WI38 (cell line): ENCODE measurements at regions not wholly inside any gene's neighbourhood (a gene's known extent, or its start where the extent isn't known, plus 50 kb on each side); places are given as distances from the start of the nearest gene placed in this dataset.

ENCODE experiments used
- H3K4me3 ChIP-seq: 2 replicates; pipeline ENCODE4 v1.5.1; 2011; ENCODE audit warnings: low read depth, mild to moderate bottlenecking, control low read depth, low read length
- TF ChIP-seq, protein P1 (sequence below): IDR thresholded peaks from 2 replicates; pipeline ENCODE4 v1.5.1; 2012; ENCODE audit warnings: low read depth, mild to moderate bottlenecking, control low read depth, low read length

DNA sequence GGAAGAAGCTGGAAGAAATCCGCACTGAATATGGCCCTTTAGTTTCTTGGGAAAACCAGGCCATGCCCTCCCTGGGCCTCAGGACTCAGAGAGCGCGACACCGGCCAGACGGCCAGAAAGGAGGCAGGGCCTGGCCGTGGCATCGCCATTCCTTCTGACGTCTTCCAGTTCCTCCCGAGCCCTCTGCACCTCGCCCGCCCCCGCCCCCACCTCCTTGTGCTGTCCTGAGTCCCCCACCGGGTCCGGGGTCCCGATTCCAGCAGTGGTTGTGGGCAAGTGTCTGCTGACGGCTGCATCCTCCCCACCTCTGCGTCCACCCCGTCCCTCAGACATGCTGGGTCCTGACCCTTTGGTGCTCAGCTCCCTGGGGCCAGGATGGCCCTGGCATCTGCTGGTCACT is 312.1 kb upstream of the SHH start:
- TF ChIP-seq, protein P1, sequence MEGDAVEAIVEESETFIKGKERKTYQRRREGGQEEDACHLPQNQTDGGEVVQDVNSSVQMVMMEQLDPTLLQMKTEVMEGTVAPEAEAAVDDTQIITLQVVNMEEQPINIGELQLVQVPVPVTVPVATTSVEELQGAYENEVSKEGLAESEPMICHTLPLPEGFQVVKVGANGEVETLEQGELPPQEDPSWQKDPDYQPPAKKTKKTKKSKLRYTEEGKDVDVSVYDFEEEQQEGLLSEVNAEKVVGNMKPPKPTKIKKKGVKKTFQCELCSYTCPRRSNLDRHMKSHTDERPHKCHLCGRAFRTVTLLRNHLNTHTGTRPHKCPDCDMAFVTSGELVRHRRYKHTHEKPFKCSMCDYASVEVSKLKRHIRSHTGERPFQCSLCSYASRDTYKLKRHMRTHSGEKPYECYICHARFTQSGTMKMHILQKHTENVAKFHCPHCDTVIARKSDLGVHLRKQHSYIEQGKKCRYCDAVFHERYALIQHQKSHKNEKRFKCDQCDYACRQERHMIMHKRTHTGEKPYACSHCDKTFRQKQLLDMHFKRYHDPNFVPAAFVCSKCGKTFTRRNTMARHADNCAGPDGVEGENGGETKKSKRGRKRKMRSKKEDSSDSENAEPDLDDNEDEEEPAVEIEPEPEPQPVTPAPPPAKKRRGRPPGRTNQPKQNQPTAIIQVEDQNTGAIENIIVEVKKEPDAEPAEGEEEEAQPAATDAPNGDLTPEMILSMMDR, result no peak
- H3K4me3 ChIP-seq, result no peak overlapping the region

DNA sequence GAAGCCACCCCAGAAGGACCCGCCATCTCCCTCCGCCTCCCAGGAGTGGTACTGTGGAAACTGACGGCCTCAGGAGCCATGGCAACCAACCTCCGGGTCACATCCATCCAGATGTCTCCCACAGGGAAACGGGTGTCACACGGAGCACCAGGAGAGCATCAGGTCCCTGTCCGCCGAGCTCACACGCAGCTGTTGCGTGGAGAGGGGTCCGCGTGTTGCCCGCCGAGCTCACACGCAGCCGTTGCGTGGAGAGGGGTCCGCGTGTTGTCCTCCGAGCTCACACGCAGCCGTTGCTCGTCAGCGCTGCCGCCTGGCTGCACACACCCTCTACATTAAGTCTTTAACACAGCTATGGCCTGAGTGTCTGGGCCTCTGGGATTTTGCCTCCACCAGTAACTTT is 311.1 kb upstream of the SHH start:
- TF ChIP-seq, protein P1, result no peak
- no peak overlapping the region for H3K4me3 ChIP-seq

DNA sequence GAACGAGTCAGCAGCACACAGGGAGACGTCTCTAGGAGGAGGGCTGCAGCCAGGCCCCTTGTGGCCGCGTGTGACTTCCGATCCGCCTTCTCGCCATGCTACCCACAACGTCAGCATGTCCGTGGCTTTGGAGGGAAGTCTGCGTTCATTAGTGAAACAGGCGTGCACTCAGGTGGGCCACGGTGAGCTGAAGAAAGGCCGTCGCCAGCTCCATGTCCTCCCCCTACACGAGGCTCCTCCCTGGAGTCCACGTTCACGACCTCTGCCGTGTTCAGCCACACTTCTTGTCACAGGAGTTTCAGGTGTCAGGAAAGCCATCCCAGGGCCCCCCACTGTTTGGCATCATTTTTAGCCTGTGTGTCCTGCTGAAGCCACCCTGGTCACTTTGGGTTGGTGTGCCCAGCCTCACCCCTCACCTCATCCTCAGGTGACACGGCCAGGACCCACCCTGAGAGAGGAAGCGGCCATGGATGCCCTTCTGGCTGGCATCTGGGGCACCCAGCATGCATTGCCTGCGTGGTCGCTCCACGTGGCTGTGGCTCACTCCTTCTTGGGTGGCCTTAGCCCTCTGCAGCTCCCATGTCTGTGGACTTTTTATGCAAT is 310.6 kb upstream of the SHH start:
- no peak overlapping the region for H3K4me3 ChIP-seq
- TF ChIP-seq, protein P1, result no peak

DNA sequence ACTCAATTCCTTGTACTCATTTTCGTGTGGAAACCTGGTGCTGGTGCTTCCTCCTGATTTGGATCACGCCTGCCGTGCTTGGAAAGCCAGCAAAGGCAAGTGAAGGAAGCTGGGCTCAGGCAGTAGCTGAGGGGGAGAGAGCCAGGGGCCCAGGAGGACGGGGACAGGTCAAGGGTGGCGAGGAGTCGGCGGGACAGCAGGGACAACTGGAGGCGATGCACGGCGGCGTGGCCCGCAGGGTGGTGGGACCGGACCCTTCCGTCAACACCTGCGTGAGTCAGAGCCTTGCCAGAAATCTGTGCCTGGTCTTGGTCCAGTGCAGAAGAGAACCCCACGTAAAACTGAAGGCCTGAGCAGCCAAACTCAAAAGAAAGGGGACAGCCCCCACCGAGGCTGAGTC is 309.7 kb upstream of the SHH start:
- TF ChIP-seq, protein P1, result no peak

DNA sequence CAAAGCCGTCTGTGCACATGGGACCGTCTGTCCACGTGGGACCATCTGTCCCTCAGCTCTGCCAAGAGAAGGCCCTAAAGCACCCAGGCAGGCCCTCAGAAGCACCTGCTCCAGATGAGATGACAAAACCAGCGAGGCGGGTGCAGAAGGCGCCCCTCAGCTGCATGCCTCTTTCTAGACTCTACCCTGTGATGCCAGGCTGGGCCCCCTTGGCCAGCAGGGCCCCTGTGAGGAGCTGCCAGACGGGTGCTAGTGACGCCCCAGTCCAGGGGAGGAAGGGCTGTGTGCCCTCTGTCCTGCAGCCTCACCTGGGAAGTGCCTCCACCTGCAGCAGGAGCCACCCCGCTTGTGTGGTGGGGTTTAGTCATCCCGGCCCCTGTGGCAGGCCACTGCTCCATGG is 309.2 kb upstream of the SHH start:
- TF ChIP-seq, protein P1, result no peak
- H3K4me3 ChIP-seq, result no peak overlapping the region

More for the DNA sequence above, 309.7 kb upstream of the SHH start:
- H3K4me3 ChIP-seq, result no peak overlapping the region

DNA sequence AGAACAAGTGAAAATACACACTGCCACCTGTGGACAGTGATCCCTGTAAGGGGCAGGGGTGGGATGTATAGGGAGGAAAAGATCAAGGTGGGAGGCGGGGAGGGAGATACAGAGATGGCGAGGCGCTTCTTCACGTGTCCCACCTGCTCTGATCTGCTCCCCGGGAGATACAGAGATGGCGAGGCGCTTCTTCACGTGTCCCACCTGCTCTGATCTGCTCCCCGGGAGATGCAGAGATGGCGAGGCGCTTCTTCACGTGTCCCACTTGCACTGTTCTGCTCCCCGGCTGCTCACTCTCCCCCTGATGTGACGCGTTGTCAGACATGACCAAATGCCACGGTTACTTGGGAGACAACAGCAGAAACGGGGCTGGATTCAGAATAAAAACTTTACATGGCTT is 308.3 kb upstream of the SHH start:
- TF ChIP-seq, protein P1, result no peak
- H3K4me3 ChIP-seq, result no peak overlapping the region

DNA sequence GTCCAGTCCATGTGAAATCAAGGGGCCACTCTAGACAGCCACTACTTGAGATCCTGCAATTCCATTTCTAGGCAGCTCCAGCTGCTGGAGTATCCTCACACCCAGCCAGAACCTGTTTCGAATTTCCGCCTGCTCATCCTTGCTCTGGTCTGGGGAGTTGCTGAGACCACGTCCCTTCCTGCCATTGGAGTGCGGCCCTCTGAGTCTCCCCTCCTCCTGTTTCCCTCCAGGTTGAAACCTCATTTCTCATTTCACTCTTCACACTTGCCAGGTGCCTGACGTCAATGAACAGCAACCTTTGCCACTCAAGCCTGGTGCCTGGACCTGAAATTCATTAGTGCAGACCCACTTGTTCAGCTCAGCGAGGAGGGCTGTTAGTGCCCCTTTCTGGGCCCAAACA is 307.5 kb upstream of the SHH start:
- H3K4me3 ChIP-seq, result no peak overlapping the region
- TF ChIP-seq, protein P1, result no peak
